Gastrocnemius medialis (tissue), 4 donors: ENCODE measurements at regions not wholly inside any gene's neighbourhood (a gene's known extent, or its start where the extent isn't known, plus 50 kb on each side); places are given as distances from the start of the nearest gene placed in this dataset.

Experiments
- POLR2A ChIP-seq, 2 donors: fragments of 450-650 bp; IDR thresholded peaks; one replicate each; pipeline ENCODE4 v1.6.1; 2017; ENCODE audit warnings: antibody characterized with exemption in 2 of 2, mild to moderate bottlenecking in 2 of 2, moderate library complexity in 2 of 2
- TF ChIP-seq, protein P1 (sequence below), 5 experiments: fragments of 450-650 bp in 3 of 5; fragments of 200-600 bp in 2 of 5; sonication (generic) in 2 of 5; IDR thresholded peaks in 4 of 5; conservative IDR thresholded peaks in 1 of 5; 1 replicate in 4 of 5; 2 replicates in 1 of 5; pipeline ENCODE4 v1.5.1; 2016 to 2019; ENCODE audit warnings: antibody characterized with exemption in 5 of 5, mild to moderate bottlenecking in 3 of 5, moderate library complexity in 3 of 5

DNA sequence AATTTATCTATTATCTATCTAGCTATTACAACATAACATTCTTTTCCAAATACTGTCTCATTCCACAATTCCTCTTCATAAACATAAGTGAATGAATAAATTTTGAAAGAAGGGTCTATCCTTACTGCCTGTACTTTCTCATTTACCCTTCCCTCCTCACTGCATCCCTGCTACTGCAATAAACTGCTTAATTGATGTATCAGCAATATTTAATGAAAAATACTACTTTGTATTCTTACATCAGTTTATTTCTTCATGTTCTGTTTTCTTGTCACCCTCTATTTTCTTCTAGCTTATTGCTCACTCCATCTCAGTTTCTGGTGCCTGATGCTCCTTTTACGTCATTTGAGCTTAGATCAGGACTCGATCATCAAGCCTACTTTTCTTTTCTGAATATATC lies 695.7 kb upstream of the ATXN7L3B start:
- TF ChIP-seq POLR2A (IDR thresholded peaks at IDR 0.05): no peak
- TF ChIP-seq, protein P1, sequence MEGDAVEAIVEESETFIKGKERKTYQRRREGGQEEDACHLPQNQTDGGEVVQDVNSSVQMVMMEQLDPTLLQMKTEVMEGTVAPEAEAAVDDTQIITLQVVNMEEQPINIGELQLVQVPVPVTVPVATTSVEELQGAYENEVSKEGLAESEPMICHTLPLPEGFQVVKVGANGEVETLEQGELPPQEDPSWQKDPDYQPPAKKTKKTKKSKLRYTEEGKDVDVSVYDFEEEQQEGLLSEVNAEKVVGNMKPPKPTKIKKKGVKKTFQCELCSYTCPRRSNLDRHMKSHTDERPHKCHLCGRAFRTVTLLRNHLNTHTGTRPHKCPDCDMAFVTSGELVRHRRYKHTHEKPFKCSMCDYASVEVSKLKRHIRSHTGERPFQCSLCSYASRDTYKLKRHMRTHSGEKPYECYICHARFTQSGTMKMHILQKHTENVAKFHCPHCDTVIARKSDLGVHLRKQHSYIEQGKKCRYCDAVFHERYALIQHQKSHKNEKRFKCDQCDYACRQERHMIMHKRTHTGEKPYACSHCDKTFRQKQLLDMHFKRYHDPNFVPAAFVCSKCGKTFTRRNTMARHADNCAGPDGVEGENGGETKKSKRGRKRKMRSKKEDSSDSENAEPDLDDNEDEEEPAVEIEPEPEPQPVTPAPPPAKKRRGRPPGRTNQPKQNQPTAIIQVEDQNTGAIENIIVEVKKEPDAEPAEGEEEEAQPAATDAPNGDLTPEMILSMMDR (IDR thresholded peaks at IDR 0.05 in 4 of 5, conservative IDR thresholded peaks at IDR 0.05 in 1 of 5): no peak
